ENCODE measurements at regions not wholly inside any gene's neighbourhood (a gene's known extent, or its start where the extent isn't known, plus 50 kb on each side); places are given as distances from the start of the nearest gene placed in this dataset.

GRCh38 chr3:55191911-55192775, 264.3 kb upstream of the LRTM1 start:
- H3K27ac Mint-ChIP-seq = no peak overlapping the region
- H3K9me3 ChIP-seq (ENCODE audit: low read length) = no peaks in the 10 kb centered on the region

DNA sequence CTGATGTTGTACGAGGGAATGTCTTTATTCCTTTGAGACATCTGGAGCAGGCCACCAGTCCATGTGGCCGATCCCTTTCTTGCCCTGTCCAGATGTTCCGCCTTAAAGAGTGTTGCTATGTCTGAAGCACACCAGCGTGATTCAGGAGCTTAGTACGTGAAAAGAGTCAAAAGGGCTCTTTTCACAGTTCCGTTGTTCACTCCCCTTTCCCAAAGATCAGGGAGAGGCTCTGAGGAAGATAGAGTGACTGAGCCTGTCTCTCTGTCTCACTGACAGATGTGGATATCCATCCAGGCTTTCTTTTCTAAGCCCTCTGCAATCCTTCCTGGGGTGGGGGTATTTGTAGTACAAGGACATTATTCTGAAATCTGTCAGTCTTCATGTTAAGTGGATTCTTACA, 262.5 kb upstream of the LRTM1 start:
- Mint-ChIP-seq H3K27me3 (no peaks in the 10 kb centered on the region), H3K9me3 (peaks cover 0 to 9% (median 3%) of the 10 kb centered on the region in 5 donors), H3K4me1 (no peaks in the 10 kb centered on the region), H3K27ac (no peak overlapping the region), H3K4me3 (no peak overlapping the region), H3K36me3 (no peaks in the 10 kb centered on the region)
- Histone ChIP-seq H3K9me3 (ENCODE audit: low read length) (no peaks in the 10 kb centered on the region), H3K4me1 (ENCODE audit: insufficient read depth, low read length) (no peaks in the 10 kb centered on the region), H3K4me3 (ENCODE audit: low read length) (no peak overlapping the region), H3K27me3 (ENCODE audit: insufficient read depth, low read length, poor library complexity, severe bottlenecking) (no peaks in the 10 kb centered on the region), H3K36me3 (ENCODE audit: insufficient read depth, low read length) (no peaks in the 10 kb centered on the region), H3K27ac (ENCODE audit: low read depth, low read length) (no peak overlapping the region)
- DNase-seq = no peak
- CTCF ChIA-PET = no interaction called here
- POLR2A ChIA-PET = no interaction called here

More at GRCh38 chr3:55191911-55192775, 264.3 kb upstream of the LRTM1 start:
- POLR2A ChIA-PET = no interaction called here
- Histone ChIP-seq H3K36me3 (ENCODE audit: insufficient read depth, low read length) (no peaks in the 10 kb centered on the region), H3K27me3 (ENCODE audit: insufficient read depth, low read length, poor library complexity, severe bottlenecking) (no peaks in the 10 kb centered on the region), H3K4me1 (ENCODE audit: insufficient read depth, low read length) (no peaks in the 10 kb centered on the region), H3K4me3 (ENCODE audit: low read length) (no peak overlapping the region), H3K27ac (ENCODE audit: low read depth, low read length) (no peak overlapping the region)
- Mint-ChIP-seq H3K36me3 (no peaks in the 10 kb centered on the region), H3K27me3 (no peaks in the 10 kb centered on the region), H3K9me3 (peaks cover 0 to 9% (median 5%) of the 10 kb centered on the region in 5 donors), H3K4me3 (no peak overlapping the region), H3K4me1 (no peaks in the 10 kb centered on the region)
- no peak for DNase-seq
- CTCF ChIA-PET = no interaction called here

- POLR2A ChIA-PET = no interaction called here
- peaks cover 0 to 9% (median 3%) of the 10 kb centered on the region in 5 donors for H3K9me3 Mint-ChIP-seq
- H3K27me3 Mint-ChIP-seq = no peaks in the 10 kb centered on the region
- no peaks in the 10 kb centered on the region for H3K36me3 Mint-ChIP-seq
- Histone ChIP-seq H3K27ac (ENCODE audit: low read depth, low read length) (no peak overlapping the region), H3K4me1 (ENCODE audit: insufficient read depth, low read length) (no peaks in the 10 kb centered on the region), H3K27me3 (ENCODE audit: insufficient read depth, low read length, poor library complexity, severe bottlenecking) (no peaks in the 10 kb centered on the region), H3K36me3 (ENCODE audit: insufficient read depth, low read length) (no peaks in the 10 kb centered on the region), H3K9me3 (ENCODE audit: low read length) (no peaks in the 10 kb centered on the region), H3K4me3 (ENCODE audit: low read length) (no peak overlapping the region)
- no peak overlapping the region for H3K27ac Mint-ChIP-seq
- DNase-seq = no peak
- no peak overlapping the region for H3K4me3 Mint-ChIP-seq
- CTCF ChIA-PET = no interaction called here
- no peaks in the 10 kb centered on the region for H3K4me1 Mint-ChIP-seq
Measured at GRCh38 chr3:55189359-55189801, 261.5 kb upstream of the LRTM1 start.

DNA sequence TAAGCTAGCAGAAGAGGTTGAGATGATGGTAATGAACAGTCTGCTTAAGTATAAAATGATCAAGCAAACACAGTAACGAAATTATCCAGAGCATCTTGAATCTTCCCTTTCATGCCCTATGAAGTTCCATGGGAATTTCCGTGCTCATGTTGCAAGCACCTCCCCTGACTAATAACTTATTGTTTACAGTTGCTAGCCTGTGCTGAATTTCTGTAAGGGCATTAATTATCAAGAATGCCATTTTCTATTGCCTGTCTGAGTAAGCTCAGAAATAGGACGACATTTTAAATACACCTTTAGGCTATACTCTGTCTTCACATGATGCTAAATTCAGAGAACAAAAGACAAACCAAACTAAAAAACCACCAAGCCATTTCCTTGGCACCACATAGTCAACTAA, 257.5 kb upstream of the LRTM1 start:
- H3K4me3 Mint-ChIP-seq = no peak overlapping the region
- Histone ChIP-seq H3K9me3 (ENCODE audit: low read length) (no peaks in the 10 kb centered on the region), H3K4me3 (ENCODE audit: low read length) (no peak overlapping the region), H3K27me3 (ENCODE audit: insufficient read depth, low read length, poor library complexity, severe bottlenecking) (no peaks in the 10 kb centered on the region), H3K4me1 (ENCODE audit: insufficient read depth, low read length) (no peaks in the 10 kb centered on the region), H3K36me3 (ENCODE audit: insufficient read depth, low read length) (no peaks in the 10 kb centered on the region), H3K27ac (ENCODE audit: low read depth, low read length) (no peak overlapping the region)
- H3K27ac Mint-ChIP-seq = no peak overlapping the region
- peaks cover 0 to 7% (median 4%) of the 10 kb centered on the region in 5 donors for H3K9me3 Mint-ChIP-seq
- no peaks in the 10 kb centered on the region for H3K4me1 Mint-ChIP-seq
- H3K36me3 Mint-ChIP-seq = no peaks in the 10 kb centered on the region
- POLR2A ChIA-PET = no interaction called here
- CTCF ChIA-PET = no interaction called here
- DNase-seq = no peak
- peaks cover 0 to 1% of the 10 kb centered on the region in 2 donors for H3K27me3 Mint-ChIP-seq

GRCh38 chr3:55183201-55183600, 255.3 kb upstream of the LRTM1 start:
- no peaks in the 10 kb centered on the region for H3K4me1 Mint-ChIP-seq
- H3K9me3 Mint-ChIP-seq = peaks cover 0 to 4% (median 3%) of the 10 kb centered on the region in 5 donors
- no peak overlapping the region for H3K27ac ChIP-seq (ENCODE audit: low read depth, low read length)
- H3K27me3 ChIP-seq (ENCODE audit: insufficient read depth, low read length, poor library complexity, severe bottlenecking) = no peaks in the 10 kb centered on the region
- H3K36me3 Mint-ChIP-seq = no peaks in the 10 kb centered on the region
- no peak overlapping the region for H3K4me3 ChIP-seq (ENCODE audit: low read length)
- H3K36me3 ChIP-seq (ENCODE audit: insufficient read depth, low read length) = no peaks in the 10 kb centered on the region
- H3K4me3 Mint-ChIP-seq = no peak overlapping the region
- CTCF ChIA-PET = no interaction called here
- POLR2A ChIA-PET = no interaction called here
- DNase-seq = no peak
- H3K27me3 Mint-ChIP-seq = peaks cover 0 to 1% of the 10 kb centered on the region in 2 donors
- H3K4me1 ChIP-seq (ENCODE audit: insufficient read depth, low read length) = no peaks in the 10 kb centered on the region
- H3K27ac Mint-ChIP-seq = no peak overlapping the region
- H3K9me3 ChIP-seq (ENCODE audit: low read length) = no peaks in the 10 kb centered on the region

- no peaks in the 10 kb centered on the region for H3K36me3 Mint-ChIP-seq
- no peaks in the 10 kb centered on the region for H3K36me3 ChIP-seq (ENCODE audit: insufficient read depth, low read length)
- ChIA-PET POLR2A (no interaction called here), CTCF (no interaction called here)
- no peaks in the 10 kb centered on the region for H3K4me1 ChIP-seq (ENCODE audit: insufficient read depth, low read length)
- no peak overlapping the region for H3K4me3 Mint-ChIP-seq
- H3K4me3 ChIP-seq (ENCODE audit: low read length) = no peak overlapping the region
- H3K4me1 Mint-ChIP-seq = no peaks in the 10 kb centered on the region
- DNase-seq = no peak
- H3K27ac Mint-ChIP-seq = no peak overlapping the region
- no peaks in the 10 kb centered on the region for H3K9me3 ChIP-seq (ENCODE audit: low read length)
- no peaks in the 10 kb centered on the region for H3K27me3 ChIP-seq (ENCODE audit: insufficient read depth, low read length, poor library complexity, severe bottlenecking)
- H3K27ac ChIP-seq (ENCODE audit: low read depth, low read length) = no peak overlapping the region
- H3K9me3 Mint-ChIP-seq = peaks cover 0 to 4% (median 3%) of the 10 kb centered on the region in 5 donors
- H3K27me3 Mint-ChIP-seq = peaks cover 0 to 1% of the 10 kb centered on the region in 2 donors
Measured at GRCh38 chr3:55180936-55181535, 253.2 kb upstream of the LRTM1 start.

GRCh38 chr3:55180161-55180560, 252.3 kb upstream of the LRTM1 start:
- ChIA-PET CTCF (no interaction called here), POLR2A (no interaction called here)
- Histone ChIP-seq H3K4me1 (ENCODE audit: insufficient read depth, low read length) (no peaks in the 10 kb centered on the region), H3K36me3 (ENCODE audit: insufficient read depth, low read length) (no peaks in the 10 kb centered on the region), H3K27ac (ENCODE audit: low read depth, low read length) (no peak overlapping the region), H3K9me3 (ENCODE audit: low read length) (no peaks in the 10 kb centered on the region), H3K4me3 (ENCODE audit: low read length) (no peak overlapping the region), H3K27me3 (ENCODE audit: insufficient read depth, low read length, poor library complexity, severe bottlenecking) (no peaks in the 10 kb centered on the region)
- no peak for DNase-seq
- H3K4me3 Mint-ChIP-seq = no peak overlapping the region
- H3K9me3 Mint-ChIP-seq = peaks cover 0 to 4% (median 3%) of the 10 kb centered on the region in 5 donors
- H3K27ac Mint-ChIP-seq = no peak overlapping the region
- no peaks in the 10 kb centered on the region for H3K4me1 Mint-ChIP-seq
- H3K36me3 Mint-ChIP-seq = no peaks in the 10 kb centered on the region
- peaks cover 0 to 1% of the 10 kb centered on the region in 2 donors for H3K27me3 Mint-ChIP-seq

GRCh38 chr3:55178336-55178735, 250.5 kb upstream of the LRTM1 start:
- Histone ChIP-seq H3K9me3 (ENCODE audit: low read length) (no peaks in the 10 kb centered on the region), H3K4me1 (ENCODE audit: insufficient read depth, low read length) (no peaks in the 10 kb centered on the region), H3K4me3 (ENCODE audit: low read length) (no peak overlapping the region), H3K27me3 (ENCODE audit: insufficient read depth, low read length, poor library complexity, severe bottlenecking) (no peaks in the 10 kb centered on the region), H3K36me3 (ENCODE audit: insufficient read depth, low read length) (no peaks in the 10 kb centered on the region), H3K27ac (ENCODE audit: low read depth, low read length) (no peak overlapping the region)
- POLR2A ChIA-PET = no interaction called here
- Mint-ChIP-seq H3K27me3 (peaks cover 0 to 1% of the 10 kb centered on the region in 2 donors), H3K36me3 (no peaks in the 10 kb centered on the region), H3K9me3 (peaks cover 0 to 4% (median 3%) of the 10 kb centered on the region in 5 donors), H3K27ac (no peak overlapping the region), H3K4me3 (no peak overlapping the region), H3K4me1 (no peaks in the 10 kb centered on the region)
- CTCF ChIA-PET = no interaction called here
- no peak for DNase-seq

Data from CD8-positive, alpha-beta memory T cell (primary cell).